Germinal center (tissue), 1 donor: ENCODE measurements at regions not wholly inside any gene's neighbourhood (a gene's known extent, or its start where the extent isn't known, plus 50 kb on each side); places are given as distances from the start of the nearest gene placed in this dataset.

ENCODE experiments used
- DNase-seq: peaks from one replicate; pipeline ENCODE4 v3.0.0; 2012; ENCODE audit warnings: mixed read lengths, low spot score

DNA sequence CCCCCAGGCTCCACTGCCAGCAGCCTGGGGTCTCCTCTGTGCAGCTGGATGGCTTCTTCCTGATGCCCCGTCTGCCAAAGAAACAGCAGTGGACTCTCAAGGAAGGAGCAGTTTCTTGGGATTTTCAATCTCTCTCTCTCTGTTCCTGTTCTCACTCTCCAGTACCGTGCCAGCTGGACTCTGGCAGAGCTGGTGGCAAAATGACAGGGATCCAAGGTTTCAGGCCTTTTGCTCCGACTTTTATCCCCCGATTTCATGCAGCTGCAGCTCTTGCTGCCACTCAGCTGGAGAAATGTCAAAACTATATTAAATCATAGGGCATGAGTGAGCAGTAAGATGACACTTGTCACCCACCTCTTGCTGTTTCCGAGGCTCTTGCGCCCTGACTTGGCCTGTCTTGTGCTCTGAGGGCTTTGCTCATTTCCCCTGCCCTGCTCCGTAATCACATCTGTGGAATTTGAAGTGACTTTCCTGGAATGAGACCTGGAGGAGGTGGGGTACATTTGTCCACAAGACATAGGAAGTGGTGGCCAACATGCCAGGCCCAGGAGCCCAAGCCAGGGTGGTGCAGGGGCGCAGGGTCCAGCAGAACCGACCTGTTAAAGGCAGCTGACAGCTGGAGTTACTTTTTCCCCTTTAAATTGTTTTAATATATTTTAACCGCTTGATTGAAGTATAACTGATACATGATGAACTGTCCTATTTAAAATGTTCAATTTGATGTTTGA, 576.2 kb downstream of the PTPRU start:
- no peak for DNase-seq

DNA sequence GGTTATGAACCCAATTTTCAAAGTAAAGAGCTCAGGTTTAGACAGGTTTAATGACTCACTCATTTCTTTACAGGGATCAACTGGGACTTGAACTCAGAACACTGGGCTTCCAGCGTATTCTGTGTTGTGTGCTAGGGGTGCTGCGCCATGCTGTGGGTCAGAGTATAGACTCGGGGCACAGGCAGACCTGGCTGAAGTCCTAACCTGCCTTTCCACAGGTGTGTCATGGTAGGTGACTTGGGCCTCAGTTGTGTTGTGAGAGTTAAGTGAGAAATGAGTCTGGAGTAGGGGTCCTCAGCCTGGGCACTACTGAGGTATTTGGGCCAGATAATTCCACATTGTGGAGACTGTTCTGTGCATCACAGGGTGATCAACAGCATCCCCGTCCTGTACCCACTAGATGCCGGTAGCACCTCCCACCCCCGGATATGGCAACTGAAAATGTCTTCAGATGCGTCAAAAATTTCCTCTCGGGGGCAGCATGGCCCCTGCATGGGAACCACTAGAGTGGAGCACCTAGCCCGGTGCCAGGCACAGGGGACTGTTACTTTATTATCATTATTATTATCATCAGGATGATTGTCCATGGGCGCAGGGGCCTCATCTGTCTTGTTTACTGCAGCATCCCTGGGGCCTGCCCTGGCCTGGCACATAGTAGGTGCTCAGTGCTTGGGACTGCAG, 575.5 kb downstream of the PTPRU start:
- no peak for DNase-seq

DNA sequence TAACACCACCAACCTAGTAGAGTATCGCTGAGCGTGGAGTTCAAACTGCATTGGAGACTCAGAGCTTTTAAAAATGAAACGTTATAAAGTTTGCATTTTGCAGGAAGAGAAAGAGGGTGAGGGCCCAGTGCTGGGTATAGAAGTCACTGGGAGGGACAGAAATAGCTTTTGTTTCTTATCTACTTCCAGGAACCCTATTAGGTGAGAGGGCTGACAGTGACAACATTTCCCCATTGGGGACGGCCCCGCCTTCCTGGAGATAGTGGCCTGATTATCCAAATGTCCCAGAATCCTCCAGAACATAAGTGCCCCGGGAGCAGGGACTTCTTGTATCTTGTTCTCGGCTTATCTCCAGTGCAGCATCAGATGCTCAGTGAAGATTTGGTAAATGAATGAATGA, 574.9 kb downstream of the PTPRU start:
- DNase-seq, result no peak

DNA sequence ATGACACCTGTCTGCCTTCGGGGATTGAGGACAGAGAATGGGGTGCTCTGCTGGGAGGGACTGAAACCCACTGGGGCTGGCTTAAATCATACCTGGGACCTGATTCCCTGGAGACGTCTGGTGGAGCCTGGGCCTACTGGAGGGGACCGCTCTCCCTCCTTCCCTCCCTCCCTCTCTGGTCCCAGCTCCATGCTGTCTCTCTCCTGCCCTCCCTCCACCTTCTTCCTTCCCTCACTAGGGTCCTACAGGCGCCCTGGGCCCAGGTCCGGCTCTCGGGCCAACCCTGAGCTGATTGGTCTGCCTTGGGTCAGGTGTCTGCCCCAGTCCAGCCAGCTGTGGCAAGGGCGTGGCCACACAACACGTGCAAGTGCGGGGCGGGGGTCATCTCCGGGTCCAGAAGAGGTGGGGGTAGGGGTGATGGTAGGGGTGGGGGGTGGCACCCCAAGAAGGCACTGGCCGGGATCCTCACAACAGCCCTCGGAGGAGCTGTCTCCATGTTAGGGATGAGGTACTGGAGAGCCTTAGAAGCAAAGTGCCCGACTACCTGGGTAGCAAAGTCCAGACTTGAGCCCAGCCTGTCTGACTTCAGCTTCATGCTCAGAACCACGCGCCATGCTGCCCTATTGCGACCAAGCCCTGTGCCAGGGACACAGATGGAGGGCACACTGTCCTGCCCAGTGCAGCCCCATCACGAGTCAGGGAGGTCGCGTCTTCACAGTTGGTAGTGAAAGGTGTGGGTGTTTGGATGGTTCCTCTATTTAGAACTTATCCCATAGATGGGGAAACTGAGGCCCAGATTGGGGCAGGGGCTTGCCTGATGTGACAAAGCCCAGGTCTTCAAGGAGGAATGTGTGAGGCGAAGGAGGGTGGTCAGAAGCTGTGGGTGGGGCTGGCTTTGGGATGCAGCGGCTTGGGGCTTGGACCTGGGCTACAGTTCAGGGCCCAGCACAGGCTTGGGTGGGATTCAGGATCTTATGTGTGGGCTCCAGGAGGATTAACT, 574.1 kb downstream of the PTPRU start:
- DNase-seq, result no peak

DNA sequence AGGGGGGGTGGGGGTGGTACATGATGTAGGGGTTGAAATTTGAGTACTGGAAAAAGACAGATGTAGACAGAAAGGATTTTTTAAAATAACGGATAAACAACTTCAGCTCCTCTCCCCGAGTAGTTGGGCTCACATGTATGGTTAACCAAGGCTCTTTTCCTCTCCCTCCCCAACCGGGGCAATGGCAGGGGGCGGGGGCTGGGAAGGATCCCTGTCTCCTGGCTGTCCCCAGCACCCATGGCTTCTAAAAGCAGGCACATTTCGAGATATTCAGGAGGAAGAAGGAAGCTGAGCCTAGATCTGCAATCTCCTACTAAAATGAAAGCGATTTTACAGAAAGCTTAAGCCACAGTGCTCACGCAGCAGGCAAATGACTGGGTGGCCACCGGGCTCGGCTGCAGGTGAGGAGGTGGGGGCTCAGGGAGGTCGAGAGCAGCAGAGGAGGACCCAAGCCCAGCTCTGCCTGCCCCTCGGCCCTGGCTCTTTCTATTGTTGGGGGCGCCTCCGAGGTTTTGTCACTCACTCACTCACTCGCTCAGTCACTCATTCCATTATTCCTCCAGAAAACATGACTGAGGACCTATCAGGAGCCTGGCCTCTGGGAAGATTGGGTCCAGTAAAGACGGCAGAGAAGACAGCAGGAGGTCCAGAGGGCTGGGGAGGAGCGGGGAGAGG, 573.3 kb downstream of the PTPRU start:
- DNase-seq, result no peak

DNA sequence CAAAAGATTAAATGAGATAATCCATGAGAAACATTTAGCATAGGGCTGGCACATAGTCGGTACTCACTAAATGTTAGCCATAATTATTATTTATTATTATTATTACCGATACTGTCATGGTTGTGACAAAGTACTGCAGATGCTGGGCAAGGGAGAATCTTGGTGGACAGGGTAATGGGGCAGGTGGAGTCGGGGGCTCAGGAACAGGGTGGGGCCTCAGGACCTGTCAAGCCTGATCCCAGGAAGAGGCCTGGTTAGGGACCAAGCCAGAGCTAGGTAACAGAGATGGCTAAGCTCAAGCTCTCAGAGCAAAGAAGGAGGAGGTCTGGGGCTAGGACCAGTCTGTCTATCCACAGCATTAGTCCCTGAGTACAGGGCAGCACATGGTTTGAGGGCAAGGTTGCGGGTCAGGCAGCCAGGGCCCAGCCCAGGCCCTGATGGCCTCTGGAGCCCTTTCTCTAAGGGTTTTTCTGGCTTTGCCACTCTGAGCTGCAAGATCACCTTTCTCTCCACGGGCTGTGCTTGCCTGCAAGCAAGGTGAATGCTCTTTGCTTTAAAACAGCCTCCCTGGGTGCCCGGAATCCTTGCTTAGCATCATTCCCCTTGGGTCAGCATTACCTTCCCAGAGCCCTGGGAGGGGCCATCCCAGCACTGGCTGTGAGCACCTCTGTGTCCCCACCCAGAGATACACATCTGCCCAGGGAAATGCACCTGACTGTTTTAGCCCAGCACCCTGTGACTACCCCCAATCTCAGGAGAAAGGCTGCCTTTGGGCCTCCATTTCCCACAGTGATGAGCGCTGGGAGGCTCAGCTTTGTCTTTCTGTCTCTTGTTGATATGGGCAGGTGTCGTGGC, 572.0 kb downstream of the PTPRU start:
- no peak for DNase-seq

DNA sequence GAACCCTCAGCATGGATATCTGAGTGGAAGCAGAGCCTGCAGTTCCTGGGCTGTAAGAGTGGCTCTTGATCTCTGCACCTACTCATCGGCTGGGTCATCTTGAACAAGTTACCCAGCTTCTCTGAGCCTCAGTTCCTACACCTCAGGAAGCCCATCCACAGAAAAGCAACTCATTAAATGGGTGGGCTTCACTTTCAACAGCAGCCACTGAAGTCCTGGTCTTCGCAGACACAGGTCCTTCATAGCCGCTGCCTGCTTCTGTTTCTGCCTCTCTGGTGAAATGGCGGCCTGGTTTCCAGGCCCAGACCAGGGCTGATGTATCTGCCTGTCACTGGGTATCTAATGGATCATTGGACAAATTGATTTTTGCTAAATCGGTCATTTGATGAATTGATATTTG, 571.4 kb downstream of the PTPRU start:
- DNase-seq, result no peak

DNA sequence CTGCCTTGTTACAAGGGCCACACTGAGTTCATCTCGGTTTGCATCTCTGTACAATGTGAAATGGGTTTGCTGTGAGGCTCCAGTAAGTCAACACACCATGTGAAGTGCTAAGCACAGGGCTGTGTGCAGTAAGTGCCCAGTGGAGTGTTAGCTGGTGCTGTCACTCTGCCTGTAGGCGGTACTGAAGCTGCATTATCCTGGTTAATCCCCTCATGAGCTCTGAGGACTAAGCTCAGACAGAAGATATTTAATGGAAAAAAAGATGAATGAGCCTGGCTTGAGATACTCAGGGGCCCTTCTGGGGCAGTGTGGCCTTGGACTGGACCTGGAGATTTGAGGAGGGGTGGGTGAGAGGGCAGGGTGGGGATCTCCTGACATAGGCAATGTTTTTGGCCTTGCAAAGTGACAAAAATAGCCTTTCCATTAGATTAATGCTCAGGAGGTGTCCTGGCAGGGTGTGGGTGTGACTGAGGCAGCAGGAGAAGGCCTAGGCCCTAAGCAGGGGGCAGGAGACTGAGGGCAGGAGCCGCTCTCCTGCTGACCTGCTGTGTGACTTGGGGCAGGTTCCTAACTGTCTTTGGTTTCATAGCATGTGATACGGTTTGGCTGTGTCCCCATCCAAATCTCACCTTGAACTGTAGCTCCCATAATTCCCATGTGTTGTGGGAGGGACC, 570.5 kb downstream of the PTPRU start:
- DNase-seq, result no peak

DNA sequence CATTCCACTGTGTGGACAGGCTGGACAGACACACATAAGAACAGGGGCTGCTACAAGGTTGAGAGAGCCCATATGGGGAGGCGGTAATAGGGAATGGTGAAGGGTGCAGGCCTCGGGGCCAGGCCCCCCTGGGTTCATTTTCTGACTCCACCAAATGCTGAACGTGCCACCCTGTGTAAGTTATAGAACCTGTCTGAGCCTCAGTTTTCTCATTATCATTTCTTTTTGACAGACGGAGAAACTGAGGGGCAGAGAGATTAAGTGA, 569.5 kb downstream of the PTPRU start:
- DNase-seq, result no peak

DNA sequence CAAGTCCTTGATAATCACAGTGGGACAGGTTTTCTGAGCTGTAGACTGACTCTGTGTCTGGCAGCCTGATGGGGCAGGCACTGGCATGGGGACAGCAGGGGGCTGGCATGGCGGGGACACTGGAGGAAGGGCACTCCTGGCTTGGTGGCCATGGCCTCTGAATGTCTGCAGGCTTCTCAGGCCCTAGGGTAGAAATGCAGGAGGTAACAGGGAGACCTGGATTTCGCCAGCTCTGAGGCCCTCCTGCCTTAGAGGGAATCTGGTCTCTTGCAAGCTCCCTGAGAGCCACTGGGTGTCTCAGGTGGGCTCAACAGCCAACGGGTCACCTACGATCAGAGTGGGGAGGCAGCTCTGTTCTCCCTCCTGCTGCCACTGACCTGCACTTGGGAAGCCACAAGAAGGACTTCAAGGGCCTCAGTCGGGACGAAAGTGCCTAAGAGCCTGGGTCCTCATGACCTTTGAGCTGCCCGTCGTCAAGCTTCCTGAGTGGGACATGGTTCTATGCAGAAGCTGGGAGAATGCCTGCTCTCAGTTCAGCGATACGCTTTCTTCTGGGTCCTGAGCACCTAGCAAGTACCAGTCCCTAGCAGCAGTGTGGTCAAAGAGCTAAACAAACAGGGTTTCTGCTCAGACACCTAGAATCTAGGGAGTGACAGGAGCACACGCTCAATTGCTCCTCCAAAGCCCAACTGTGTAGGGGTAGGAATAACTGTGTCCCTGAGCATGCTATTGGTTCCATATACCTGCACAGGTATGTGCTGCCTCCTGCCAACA, 569.0 kb downstream of the PTPRU start:
- no peak for DNase-seq

DNA sequence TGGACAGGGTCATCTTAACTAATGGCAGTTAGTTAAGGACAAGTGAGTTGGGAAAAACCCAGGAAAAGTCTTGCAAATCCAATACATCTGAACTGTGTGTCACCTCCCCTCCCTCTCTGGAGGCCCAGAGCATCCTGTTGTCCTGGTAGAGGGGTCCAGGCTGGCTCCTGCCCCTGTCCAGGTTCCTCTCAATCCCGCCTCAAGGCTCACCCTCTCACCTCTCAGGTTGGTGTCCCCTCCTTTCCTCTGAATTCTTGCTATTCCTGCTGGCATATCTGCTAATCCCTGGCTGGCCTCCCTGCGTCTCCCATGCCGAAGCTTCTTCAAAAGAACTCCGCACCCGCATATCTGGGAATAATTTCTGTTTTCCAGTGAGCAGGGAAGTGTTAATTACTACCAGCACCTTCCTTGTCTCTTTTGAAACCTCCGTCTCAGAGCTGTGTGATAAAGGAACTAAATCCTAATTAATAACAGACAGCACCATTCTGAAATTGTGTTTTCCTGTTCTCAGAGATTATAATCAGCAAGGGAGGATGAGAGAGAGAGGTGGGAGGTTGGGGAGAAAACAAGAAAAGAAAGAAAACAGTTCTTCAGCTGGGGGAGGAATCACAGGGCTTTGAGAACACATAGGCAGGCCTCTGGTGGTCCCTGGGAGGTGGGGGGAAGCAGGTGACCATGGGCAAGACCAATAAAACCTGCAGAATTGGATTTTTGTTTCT, 568.0 kb downstream of the PTPRU start:
- DNase-seq, result no peak

DNA sequence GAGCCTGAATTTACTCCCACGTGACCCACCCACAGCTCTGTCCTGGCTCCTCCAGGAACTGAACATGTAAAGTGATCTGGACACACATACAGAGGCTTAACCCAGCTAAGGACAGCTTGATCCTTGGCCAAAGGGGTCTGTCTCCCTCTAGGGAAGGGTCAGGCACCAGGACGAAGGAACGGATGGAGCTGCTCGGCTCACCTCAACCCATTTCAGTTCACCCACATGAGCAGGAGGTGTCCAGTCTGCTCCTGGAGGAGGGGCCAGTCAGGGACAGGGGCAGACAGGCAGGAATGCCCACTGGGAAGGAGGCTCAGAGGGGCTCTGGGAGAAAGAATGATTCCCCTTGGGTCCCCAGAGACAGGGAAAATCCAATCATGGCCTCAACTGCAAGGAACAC, 567.2 kb downstream of the PTPRU start:
- DNase-seq, result no peak

DNA sequence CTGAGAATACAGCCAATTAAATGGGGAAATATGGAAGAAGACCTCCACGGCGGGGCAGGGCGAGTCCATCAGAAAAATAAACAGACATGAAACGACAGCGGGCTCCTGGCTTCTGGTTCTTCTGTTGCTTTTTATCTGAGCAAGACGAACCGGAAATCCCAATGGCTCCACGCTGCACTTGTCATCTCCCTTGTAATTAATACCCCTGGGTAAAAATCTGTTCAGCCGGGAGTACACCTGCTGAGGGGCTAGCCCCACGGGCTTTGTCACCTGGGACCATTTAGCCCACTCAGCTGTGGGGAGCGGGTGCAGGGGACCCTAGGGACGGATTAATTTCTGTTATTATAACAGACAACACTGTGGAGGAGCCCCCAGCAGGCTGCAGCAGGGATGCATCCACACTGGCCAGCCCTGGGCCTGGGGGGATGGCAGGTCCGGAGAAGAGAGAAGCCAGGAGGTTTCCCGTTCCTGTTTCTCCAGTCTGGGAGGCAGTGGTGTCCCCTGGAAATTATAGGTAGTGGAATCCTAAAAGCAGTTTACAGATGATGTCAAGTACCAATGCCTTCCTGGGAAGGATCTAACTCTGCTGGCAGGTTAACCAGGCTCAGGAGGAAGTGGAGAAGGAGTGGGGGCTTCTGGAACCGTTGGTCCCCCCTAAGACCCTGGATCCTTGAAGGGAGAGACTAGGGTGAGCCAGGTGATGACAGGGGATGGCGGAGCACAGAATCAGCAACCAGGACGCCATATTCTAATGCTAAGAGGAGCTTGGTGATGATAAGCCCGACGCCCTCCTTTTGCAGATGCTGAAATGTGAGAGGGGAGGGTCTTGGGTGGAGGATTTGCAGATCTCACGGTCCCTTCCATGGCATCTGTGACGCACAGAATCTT, 566.1 kb downstream of the PTPRU start:
- DNase-seq, result no peak

DNA sequence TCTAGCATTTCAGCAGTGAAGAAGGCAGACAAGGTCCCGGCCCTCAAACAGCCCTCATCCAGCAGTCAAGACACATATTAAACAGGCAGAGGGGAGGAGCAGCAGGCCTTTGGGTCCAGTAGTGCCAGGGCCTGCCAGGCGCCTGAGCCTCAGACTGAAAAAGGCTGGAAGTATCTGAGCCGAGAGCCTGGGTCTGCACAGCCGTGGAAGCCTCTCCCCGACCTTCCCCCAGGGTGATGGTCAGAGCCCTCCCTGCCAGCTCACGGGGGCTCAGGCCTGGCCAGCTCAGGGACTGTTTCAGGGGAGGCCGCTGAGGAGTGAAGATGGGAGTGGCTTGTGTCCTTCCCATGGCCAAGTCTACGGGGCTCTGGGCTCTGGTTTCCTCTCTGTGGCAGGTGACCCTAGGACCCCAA, 565.2 kb downstream of the PTPRU start:
- no peak for DNase-seq

DNA sequence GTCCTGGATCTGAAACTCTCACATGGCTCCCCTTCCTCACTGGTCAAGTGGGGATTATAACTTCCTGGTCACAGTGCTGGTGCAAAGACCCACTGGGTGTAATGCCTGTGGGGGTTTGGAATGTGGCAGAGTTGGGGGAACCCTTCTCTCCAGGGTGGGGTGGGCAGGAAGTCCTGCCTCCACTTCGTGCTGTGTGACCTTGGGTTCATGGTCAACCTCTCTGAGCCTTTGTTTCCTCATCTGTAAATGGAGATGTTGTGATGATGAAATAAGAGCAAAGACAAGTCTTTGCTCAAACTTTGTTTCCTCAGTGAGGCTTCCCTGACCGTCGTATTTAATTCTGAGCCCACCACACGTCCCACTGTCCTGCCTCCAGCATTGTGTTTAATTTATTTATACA, 564.7 kb downstream of the PTPRU start:
- DNase-seq, result no peak

DNA sequence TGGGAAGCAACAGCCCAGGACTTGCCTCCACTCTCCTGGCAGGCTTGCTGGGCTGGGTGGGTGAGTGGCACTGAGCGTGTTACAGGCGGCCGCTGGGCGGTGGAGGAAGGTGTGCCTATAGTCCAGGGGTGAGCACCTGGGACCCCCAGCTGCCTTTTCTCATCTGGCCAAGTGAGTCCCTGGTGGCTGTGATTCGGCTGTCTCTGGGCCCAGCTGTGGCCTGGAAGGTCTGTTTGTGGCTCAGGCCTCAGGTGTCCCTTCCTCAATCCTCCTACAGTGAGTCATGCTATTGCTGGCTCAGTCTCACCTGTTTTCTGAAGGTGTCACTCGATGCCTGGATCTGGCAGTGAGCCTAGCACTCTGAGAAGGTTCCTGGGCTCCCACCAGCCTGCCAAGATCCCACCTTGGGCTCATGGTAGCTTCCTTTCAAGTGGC, 564.2 kb downstream of the PTPRU start:
- no peak for DNase-seq

DNA sequence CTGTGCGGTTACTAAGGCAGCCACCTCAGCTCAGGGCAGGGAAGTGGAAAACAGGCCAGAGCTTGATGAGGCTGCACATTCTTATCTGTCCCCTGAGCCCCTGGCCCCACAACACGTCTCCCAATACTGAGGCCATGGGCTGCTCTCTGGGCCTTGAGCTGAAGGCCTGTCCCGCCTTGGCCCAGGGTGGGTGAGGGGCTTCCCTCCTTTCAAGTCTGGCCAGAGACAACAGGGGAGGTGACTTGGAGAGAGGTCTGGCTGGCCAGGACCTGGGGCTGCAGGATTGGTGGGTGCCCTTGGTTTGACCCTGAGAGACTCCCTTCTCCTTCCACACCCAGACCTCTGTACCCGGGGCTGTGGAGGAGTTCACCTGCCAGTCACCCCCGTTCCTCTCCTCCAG, 563.8 kb downstream of the PTPRU start:
- DNase-seq, result no peak
